WTC11 (cell line): ENCODE measurements at regions not wholly inside any gene's neighbourhood (a gene's known extent, or its start where the extent isn't known, plus 50 kb on each side); places are given as distances from the start of the nearest gene placed in this dataset.

Source experiments
- ATAC-seq: fragments of 200-7000 bp; cut with Tn5 transposase; 2 replicates; pipeline ENCODE4 v1.10.0; 2021; ENCODE audit warnings: mild to moderate bottlenecking, moderate library complexity
- CTCF ChIA-PET: fragments of 300-600 bp; sonication (Branson Sonifier 250); formaldehyde crosslinking; loops from one replicate; lab custom pipeline; 2021; ENCODE audit warnings: antibody characterized with exemption; lab: Charles Lee
- POLR2A ChIA-PET: fragments of 350-600 bp; sonication (Branson Sonifier 250); formaldehyde crosslinking; loops from one replicate; lab custom pipeline; 2021; ENCODE audit warnings: antibody characterized with exemption; lab: Charles Lee
- DNase-seq: peaks from one replicate; pipeline ENCODE4 v3.0.0; 2021; ENCODE audit warnings: low spot score
- H3K27ac Mint-ChIP-seq: 2 replicates; pipeline ENCODE4 v1.8.0; 2021; ENCODE audit warnings: mixed read lengths
- H3K27me3 Mint-ChIP-seq: 2 replicates; pipeline ENCODE4 v1.8.0; 2021; ENCODE audit warnings: low read depth, mild to moderate bottlenecking, moderate library complexity, mixed read lengths
- H3K36me3 Mint-ChIP-seq: 2 replicates; pipeline ENCODE4 v1.8.0; 2021; ENCODE audit warnings: mixed read lengths
- H3K4me1 Mint-ChIP-seq: 2 replicates; pipeline ENCODE4 v1.8.0; 2022; ENCODE audit warnings: mixed read lengths
- H3K4me3 Mint-ChIP-seq: 2 replicates; pipeline ENCODE4 v1.8.0; 2021; ENCODE audit warnings: mild to moderate bottlenecking, moderate library complexity, mixed read lengths
- H3K9me3 Mint-ChIP-seq: 2 replicates; pipeline ENCODE4 v1.8.0; 2021; ENCODE audit warnings: mixed read lengths
- ATF2 ChIP-seq: sonication (generic); formaldehyde crosslinking; IDR thresholded peaks from 2 replicates; pipeline ENCODE4 v1.8.1; 2022; ENCODE audit warnings: low read depth, missing genetic modification reagents, borderline replicate concordance
- CDX4 ChIP-seq: fragments of 250-450 bp; sonication (Bioruptor Pico); IDR thresholded peaks from 2 replicates; pipeline ENCODE4 v1.9.0; 2021; ENCODE audit warnings: moderate library complexity, mild to moderate bottlenecking, inconsistent platforms, borderline replicate concordance
- E2F4 ChIP-seq: sonication (generic); formaldehyde crosslinking; IDR thresholded peaks from 2 replicates; pipeline ENCODE4 v1.8.1; 2022; ENCODE audit warnings: low read depth, mild to moderate bottlenecking, moderate library complexity, missing genetic modification reagents, borderline replicate concordance
- ELF4 ChIP-seq: sonication (generic); formaldehyde crosslinking; IDR thresholded peaks from 2 replicates; pipeline ENCODE4 v1.8.1; 2022; ENCODE audit warnings: low read depth, mild to moderate bottlenecking, moderate library complexity, missing genetic modification reagents
- GABPB1 ChIP-seq: sonication (generic); formaldehyde crosslinking; IDR thresholded peaks from 2 replicates; pipeline ENCODE4 v1.8.1; 2023; ENCODE audit warnings: mild to moderate bottlenecking, missing genetic modification reagents
- MAX ChIP-seq: sonication (generic); formaldehyde crosslinking; IDR thresholded peaks from 2 replicates; pipeline ENCODE4 v1.8.0; 2022; ENCODE audit warnings: mild to moderate bottlenecking, missing genetic modification reagents
- NFATC4 ChIP-seq: fragments of 250-450 bp; sonication (Bioruptor Pico); IDR thresholded peaks from 2 replicates; pipeline ENCODE4 v1.9.0; 2021; ENCODE audit warnings: mild to moderate bottlenecking
- NR1H2 ChIP-seq: sonication (generic); formaldehyde crosslinking; IDR thresholded peaks from 2 replicates; pipeline ENCODE4 v1.9.0; 2021; ENCODE audit warnings: mild to moderate bottlenecking, moderate library complexity, missing genetic modification reagents
- USF1 ChIP-seq: sonication (generic); formaldehyde crosslinking; IDR thresholded peaks from 2 replicates; pipeline ENCODE4 v1.8.0; 2022; ENCODE audit warnings: mild to moderate bottlenecking, missing genetic modification reagents
- ZNF263 ChIP-seq: sonication (generic); formaldehyde crosslinking; IDR thresholded peaks from 2 replicates; pipeline ENCODE4 v1.8.1; 2022; ENCODE audit warnings: low read depth, mild to moderate bottlenecking, moderate library complexity, missing genetic modification reagents
- ZNF532 ChIP-seq: fragments of 250-450 bp; sonication (Bioruptor Pico); IDR thresholded peaks from 2 replicates; pipeline ENCODE4 v1.9.0; 2021; ENCODE audit warnings: mild to moderate bottlenecking, borderline replicate concordance

- Mint-ChIP-seq H3K4me3 (no peak overlapping the region), H3K9me3 (peaks cover 33% of the 10 kb centered on the region), H3K4me1 (peaks cover 8% of the 10 kb centered on the region), H3K27me3 (no peaks in the 10 kb centered on the region; the same call in 1 of the 2 replicates), H3K36me3 (peaks cover 10% of the 10 kb centered on the region), H3K27ac (no peak overlapping the region)
- POLR2A ChIA-PET: no interaction called here
- CTCF ChIA-PET: interaction anchor here (1.0 kb wide), 1 partner anchor 271 kb away, joined by 3 read pairs; no protein-coding TSS in a partner anchor
- ATAC-seq: no peak
- DNase-seq: no peak
- TF ChIP-seq GABPB1 (CRISPR knock-in tag): no peak
- TF ChIP-seq NFATC4: no peak
- TF ChIP-seq ATF2 (CRISPR knock-in tag): no peak
Observed at GRCh38 chr16:51699686-51700396, 548.8 kb upstream of the SALL1 start.

- Mint-ChIP-seq H3K27me3 (no peaks in the 10 kb centered on the region), H3K36me3 (peaks cover 7% of the 10 kb centered on the region), H3K4me1 (peaks cover 8% of the 10 kb centered on the region), H3K9me3 (peaks cover 34% of the 10 kb centered on the region), H3K4me3 (no peak overlapping the region), H3K27ac (no peak overlapping the region)
- CTCF ChIA-PET: interaction anchor here (1.0 kb wide), 1 partner anchor 272 kb away, joined by 3 read pairs; no protein-coding TSS in a partner anchor
- TF ChIP-seq NR1H2 (CRISPR knock-in tag) (no peak), CDX4 (CRISPR knock-in tag) (no peak), ELF4 (no peak), ZNF263 (CRISPR knock-in tag) (no peak), MAX (CRISPR knock-in tag) (no peak), E2F4 (no peak)
- no peak for ATAC-seq
- no peak for DNase-seq
- POLR2A ChIA-PET: no interaction called here
Observed at GRCh38 chr16:51698647-51699046, 547.6 kb upstream of the SALL1 start.

GRCh38 chr16:51697454-51697853 lies 546.4 kb upstream of the SALL1 start:
- DNase-seq (no peak), ATAC-seq (no peak)
- H3K4me1 Mint-ChIP-seq: peaks cover 8% of the 10 kb centered on the region
- CTCF ChIA-PET: interaction anchor here (1.2 kb wide), 1 partner anchor 65 kb away, joined by 3 read pairs; no protein-coding TSS in a partner anchor
- H3K36me3 Mint-ChIP-seq: peaks cover 13% of the 10 kb centered on the region
- no peak overlapping the region for H3K4me3 Mint-ChIP-seq
- POLR2A ChIA-PET: no interaction called here
- H3K27ac Mint-ChIP-seq: no peak overlapping the region
- peaks cover 39% of the 10 kb centered on the region for H3K9me3 Mint-ChIP-seq
- no peak for TF ChIP-seq ZNF532 (CRISPR knock-in tag)
- no peak for TF ChIP-seq USF1
- H3K27me3 Mint-ChIP-seq: peaks cover 2% of the 10 kb centered on the region; the same call in 1 of the 2 replicates
